D721Med (cell line): ENCODE measurements at regions not wholly inside any gene's neighbourhood (a gene's known extent, or its start where the extent isn't known, plus 50 kb on each side); places are given as distances from the start of the nearest gene placed in this dataset.

ENCODE experiments used
- DNase-seq: peaks from one replicate; pipeline ENCODE4 v3.0.0; 2011; ENCODE audit warnings: low spot score; ENCODE audit not compliant: insufficient read length
- FAIRE-seq: peaks from 2 replicates; lab custom pipeline; 2011; peaks lifted over from hg19 to GRCh38; lab: Jason Lieb, UNC
- CTCF ChIP-seq: IDR thresholded peaks from 2 replicates; pipeline ENCODE4 v1.5.1; 2012; ENCODE audit warnings: mild to moderate bottlenecking, control low read depth; ENCODE audit not compliant: insufficient read depth; ENCODE audit errors: missing control alignments

- TF ChIP-seq CTCF, result no peak
- DNase-seq, result no peak
- no peak for FAIRE-seq
Observed at GRCh38 chr9:12627096-12627495, 66.1 kb upstream of the TYRP1 start.

- TF ChIP-seq CTCF, result no peak
- DNase-seq (no peak), FAIRE-seq (peak; percentile 66)
Observed at GRCh38 chr9:12628546-12628945, 64.6 kb upstream of the TYRP1 start.

- no peak for DNase-seq
- no peak for FAIRE-seq
- no peak for TF ChIP-seq CTCF
Observed at GRCh38 chr9:12629067-12629466, 64.1 kb upstream of the TYRP1 start.

- TF ChIP-seq CTCF, result no peak
- DNase-seq (no peak), FAIRE-seq (peak; percentile 72)
Observed at GRCh38 chr9:12631866-12632265, 61.3 kb upstream of the TYRP1 start.

GRCh38 chr9:12633016-12633765 is 60.0 kb upstream of the TYRP1 start:
- FAIRE-seq (no peak), DNase-seq (no peak)
- no peak for TF ChIP-seq CTCF

GRCh38 chr9:12640016-12640587 is 53.1 kb upstream of the TYRP1 start:
- FAIRE-seq (peak; percentile 84), DNase-seq (no peak)
- TF ChIP-seq CTCF, result peak; percentile 91
